ENCODE measurements at regions not wholly inside any gene's neighbourhood (a gene's known extent, or its start where the extent isn't known, plus 50 kb on each side); places are given as distances from the start of the nearest gene placed in this dataset.

GRCh38 chr3:127110982-127111693 lies 81.8 kb upstream of the PRR23E start:
- no peak for TF ChIP-seq CTCF (IDR thresholded peaks at IDR 0.05; ENCODE audit: insufficient read depth, low read length)
- H3K4me3 ChIP-seq (ENCODE audit: low read depth, low read length), result no peak overlapping the region
- no peak for DNase-seq (ENCODE audit: low read depth)

- DNase-seq (ENCODE audit: low read depth), result no peak
- no peak for TF ChIP-seq CTCF (IDR thresholded peaks at IDR 0.05; ENCODE audit: insufficient read depth, low read length)
- H3K4me3 ChIP-seq (ENCODE audit: low read depth, low read length), result no peak overlapping the region
Measured at GRCh38 chr3:127112796-127113570, 79.9 kb upstream of the PRR23E start.

- no peak overlapping the region for H3K4me3 ChIP-seq (ENCODE audit: low read depth, low read length)
- no peak for TF ChIP-seq CTCF (IDR thresholded peaks at IDR 0.05; ENCODE audit: insufficient read depth, low read length)
- DNase-seq (ENCODE audit: low read depth), result no peak
Measured at GRCh38 chr3:127113571-127113891, 79.4 kb upstream of the PRR23E start.

- DNase-seq (ENCODE audit: low read depth), result no peak
- no peak for TF ChIP-seq CTCF (IDR thresholded peaks at IDR 0.05; ENCODE audit: insufficient read depth, low read length)
Measured at GRCh38 chr3:127114337-127115070, 78.4 kb upstream of the PRR23E start.

GRCh38 chr3:127115691-127116351 lies 77.1 kb upstream of the PRR23E start:
- TF ChIP-seq CTCF (IDR thresholded peaks at IDR 0.05; ENCODE audit: insufficient read depth, low read length), result no peak

More at GRCh38 chr3:127114337-127115070, 78.4 kb upstream of the PRR23E start:
- no peak overlapping the region for H3K4me3 ChIP-seq (ENCODE audit: low read depth, low read length)

GRCh38 chr3:127118366-127118765 lies 74.6 kb upstream of the PRR23E start:
- TF ChIP-seq CTCF (IDR thresholded peaks at IDR 0.05; ENCODE audit: insufficient read depth, low read length), result no peak
- H3K4me3 ChIP-seq (ENCODE audit: low read depth, low read length), result no peak overlapping the region
- no peak for DNase-seq (ENCODE audit: low read depth)

More at GRCh38 chr3:127115691-127116351, 77.1 kb upstream of the PRR23E start:
- no peak overlapping the region for H3K4me3 ChIP-seq (ENCODE audit: low read depth, low read length)
- no peak for DNase-seq (ENCODE audit: low read depth)
